Transverse colon (tissue), 4 donors: ENCODE measurements at regions not wholly inside any gene's neighbourhood (a gene's known extent, or its start where the extent isn't known, plus 50 kb on each side); places are given as distances from the start of the nearest gene placed in this dataset.

Experiments used
- DNase-seq: peaks from one replicate; pipeline ENCODE4 v3.0.0-alpha.2; 2019
- H3K27ac ChIP-seq, 4 donors: fragments of 200-600 bp; sonication (generic); 2 replicates each; pipeline ENCODE4 v1.5.1; 2016 to 2018; ENCODE audit warnings: inconsistent platforms in 4 of 4
- H3K27me3 ChIP-seq: fragments of 200-600 bp; sonication (generic); 2 replicates; pipeline ENCODE4 v1.5.1; 2017; ENCODE audit warnings: inconsistent platforms
- H3K36me3 ChIP-seq, 4 donors: fragments of 200-600 bp; sonication (generic); 2 replicates each; pipeline ENCODE4 v1.5.1; 2017 to 2019; ENCODE audit warnings: inconsistent platforms in 4 of 4
- H3K4me1 ChIP-seq, 4 donors: fragments of 200-600 bp; sonication (generic); 2 replicates each; pipeline ENCODE4 v1.5.1; 2017 to 2020; ENCODE audit warnings: inconsistent platforms in 4 of 4
- H3K4me3 ChIP-seq, 4 donors: fragments of 200-600 bp; sonication (generic); 1 replicate in 1 of 4; 2 replicates in 3 of 4; pipeline versions ENCODE4 v1.5.1 to v1.6.1; 2017 to 2019; ENCODE audit warnings: inconsistent platforms in 4 of 4
- H3K9me3 ChIP-seq, 2 donors: fragments of 200-600 bp; sonication (generic); 2 replicates each; pipeline ENCODE4 v1.5.1; 2017 to 2019; ENCODE audit warnings: inconsistent platforms in 2 of 2
- EP300 ChIP-seq: sonication (generic); formaldehyde crosslinking; IDR thresholded peaks from one replicate; pipeline ENCODE4 v1.6.1; 2017; ENCODE audit warnings: antibody characterized with exemption, low read depth
- POLR2A ChIP-seq: fragments of 450-650 bp; IDR thresholded peaks from one replicate; pipeline ENCODE4 v1.6.1; 2016; ENCODE audit warnings: antibody characterized with exemption, mild to moderate bottlenecking, moderate library complexity
- POLR2AphosphoS5 ChIP-seq, 3 donors: sonication (generic); formaldehyde crosslinking; IDR thresholded peaks; one replicate each; pipeline ENCODE4 v1.6.1; 2016; ENCODE audit warnings: antibody characterized with exemption in 3 of 3
- WGBS, 2 donors: methylation state at CpG; one replicate each; pipeline ENCODE4 v1.1.5; 2018; ENCODE audit warnings: low coverage in 1 of 2; 5-methylcytosine and 5-hydroxymethylcytosine counted together
- in situ Hi-C, 4 donors: fragments of 200-750 bp; cut with MboI; loops; one replicate each; pipeline versions ENCODE4 v1.15.0 to v1.15.1; 2017; ENCODE audit warnings: low sequenced_read_pairs in 3 of 4, low pct_ligation_motif_present in 1 of 4, low pct_unique_long_range_greater_than_20kb in 1 of 4
- intact Hi-C: fragments of 100-400 bp; cut with DNase I; formaldehyde crosslinking; loops from one replicate; pipeline ENCODE4 v1.15.1; 2023; ENCODE audit warnings: low total_unique reads
- TF ChIP-seq, protein P1 (sequence below), 5 experiments: fragments of 200-600 bp in 3 of 5; fragments of 450-650 bp in 2 of 5; sonication (generic) in 3 of 5; IDR thresholded peaks; 1 replicate in 2 of 5; 2 replicates in 3 of 5; pipeline ENCODE4 v1.5.1; 2016 to 2017; ENCODE audit warnings: antibody characterized with exemption in 5 of 5, inconsistent platforms in 3 of 5, mild to moderate bottlenecking in 2 of 5, moderate library complexity in 1 of 5

DNA sequence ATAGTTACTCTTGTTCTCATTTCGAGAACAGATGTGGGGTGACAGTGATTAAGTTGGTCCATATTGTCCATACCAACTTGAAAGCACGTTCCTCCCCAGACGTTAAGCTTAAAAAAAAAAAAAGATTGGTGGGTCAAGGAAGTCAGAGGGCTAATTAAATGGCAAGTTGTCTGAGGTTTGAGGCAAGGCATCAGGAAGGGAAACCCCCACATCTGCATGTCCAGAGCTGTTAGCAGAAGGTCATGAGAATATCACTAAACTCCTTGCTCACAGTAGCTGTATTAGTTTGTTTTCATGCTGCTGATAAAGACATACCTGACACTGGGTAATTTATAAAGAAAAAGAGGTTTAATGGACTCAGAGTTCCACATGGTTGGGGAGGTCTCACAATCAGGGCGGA, 415.6 kb upstream of the FZD8 start:
- Histone ChIP-seq H3K4me1 (no peaks in the 10 kb centered on the region), H3K27me3 (no peaks in the 10 kb centered on the region), H3K36me3 (no peaks in the 10 kb centered on the region), H3K9me3 (no peaks in the 10 kb centered on the region), H3K4me3 (no peak overlapping the region), H3K27ac (no peak overlapping the region)
- WGBS, 2 donors: 73 to 92% methylated on average over 4 of the region's 4 CpGs
- TF ChIP-seq POLR2A (no peak), EP300 (no peak), POLR2AphosphoS5 (IDR thresholded peaks at IDR 0.05) (no peak)
- TF ChIP-seq, protein P1, sequence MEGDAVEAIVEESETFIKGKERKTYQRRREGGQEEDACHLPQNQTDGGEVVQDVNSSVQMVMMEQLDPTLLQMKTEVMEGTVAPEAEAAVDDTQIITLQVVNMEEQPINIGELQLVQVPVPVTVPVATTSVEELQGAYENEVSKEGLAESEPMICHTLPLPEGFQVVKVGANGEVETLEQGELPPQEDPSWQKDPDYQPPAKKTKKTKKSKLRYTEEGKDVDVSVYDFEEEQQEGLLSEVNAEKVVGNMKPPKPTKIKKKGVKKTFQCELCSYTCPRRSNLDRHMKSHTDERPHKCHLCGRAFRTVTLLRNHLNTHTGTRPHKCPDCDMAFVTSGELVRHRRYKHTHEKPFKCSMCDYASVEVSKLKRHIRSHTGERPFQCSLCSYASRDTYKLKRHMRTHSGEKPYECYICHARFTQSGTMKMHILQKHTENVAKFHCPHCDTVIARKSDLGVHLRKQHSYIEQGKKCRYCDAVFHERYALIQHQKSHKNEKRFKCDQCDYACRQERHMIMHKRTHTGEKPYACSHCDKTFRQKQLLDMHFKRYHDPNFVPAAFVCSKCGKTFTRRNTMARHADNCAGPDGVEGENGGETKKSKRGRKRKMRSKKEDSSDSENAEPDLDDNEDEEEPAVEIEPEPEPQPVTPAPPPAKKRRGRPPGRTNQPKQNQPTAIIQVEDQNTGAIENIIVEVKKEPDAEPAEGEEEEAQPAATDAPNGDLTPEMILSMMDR (IDR thresholded peaks at IDR 0.05): no peak
- no peak for DNase-seq
- in situ Hi-C loops: loop anchor here in 1 of 4 donors (25.0 kb wide), 1 partner anchor 130 kb away; no protein-coding TSS in a partner anchor
- intact Hi-C loops: no loop called here

DNA sequence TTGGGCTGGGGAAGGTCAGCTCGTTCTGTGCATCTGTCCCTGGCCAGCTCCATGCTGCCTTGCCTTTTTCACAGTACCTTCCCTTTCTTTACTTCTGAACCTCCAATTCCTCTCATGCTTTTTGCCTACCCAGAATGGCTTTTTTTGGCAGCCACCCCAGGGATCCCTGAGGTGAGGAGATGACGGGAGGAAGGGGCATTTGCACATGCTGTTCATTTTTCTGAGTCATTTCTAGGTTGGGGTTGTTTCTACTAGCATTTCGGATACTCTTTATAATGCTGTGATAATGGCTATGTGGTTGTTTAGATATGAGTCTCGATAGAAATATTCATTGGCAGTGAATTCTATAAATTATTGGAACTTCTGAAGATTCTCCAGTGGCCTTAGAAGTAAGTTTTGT, 415.1 kb upstream of the FZD8 start:
- TF ChIP-seq, protein P1 (IDR thresholded peaks at IDR 0.05): no peak
- TF ChIP-seq POLR2AphosphoS5 (IDR thresholded peaks at IDR 0.05) (no peak), EP300 (no peak), POLR2A (no peak)
- Histone ChIP-seq H3K27ac (no peak overlapping the region), H3K27me3 (no peaks in the 10 kb centered on the region), H3K36me3 (no peaks in the 10 kb centered on the region), H3K4me3 (no peak overlapping the region), H3K9me3 (no peaks in the 10 kb centered on the region), H3K4me1 (no peaks in the 10 kb centered on the region)
- WGBS, 2 donors: 64 to 72% methylated on average over 3 to 4 of the region's 4 CpGs
- no peak for DNase-seq
- intact Hi-C loops (no loop called here), in situ Hi-C loops (loop anchor here in 1 of 4 donors (25.0 kb wide), 1 partner anchor 130 kb away; no protein-coding TSS in a partner anchor)

DNA sequence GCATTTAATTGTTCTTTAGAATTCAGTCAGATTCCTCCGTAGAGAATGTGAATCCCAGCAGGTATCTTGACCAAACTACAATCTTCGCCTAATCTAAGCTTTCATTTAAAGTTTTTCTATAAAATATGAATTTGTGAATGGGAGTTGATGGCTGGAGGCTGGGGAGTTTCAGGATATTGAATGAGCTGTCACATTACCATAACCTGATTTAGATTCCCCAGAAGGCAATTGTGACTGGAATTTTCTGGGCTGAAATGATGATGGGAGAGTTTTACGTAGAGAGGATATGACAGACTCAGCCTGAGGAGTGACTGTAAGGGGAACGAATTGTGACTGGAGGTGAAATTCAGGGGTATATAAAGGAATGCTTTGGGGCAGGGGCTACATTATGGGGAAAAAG, 411.7 kb upstream of the FZD8 start:
- no peaks in the 10 kb centered on the region for H3K27me3 ChIP-seq
- TF ChIP-seq POLR2A (no peak), EP300 (no peak), POLR2AphosphoS5 (IDR thresholded peaks at IDR 0.05) (no peak)
- TF ChIP-seq, protein P1 (IDR thresholded peaks at IDR 0.05): no peak
- no peak for DNase-seq
- in situ Hi-C loops: loop anchor here in 1 of 4 donors (25.0 kb wide), 1 partner anchor 134 kb away; no protein-coding TSS in a partner anchor
- H3K36me3 ChIP-seq: no peaks in the 10 kb centered on the region
- H3K9me3 ChIP-seq: no peaks in the 10 kb centered on the region
- no peak overlapping the region for H3K4me3 ChIP-seq
- no peaks in the 10 kb centered on the region for H3K4me1 ChIP-seq
- WGBS, 2 donors: 84 to 94% methylated on average over 4 of the region's 4 CpGs
- no peak overlapping the region for H3K27ac ChIP-seq
- intact Hi-C loops: no loop called here

DNA sequence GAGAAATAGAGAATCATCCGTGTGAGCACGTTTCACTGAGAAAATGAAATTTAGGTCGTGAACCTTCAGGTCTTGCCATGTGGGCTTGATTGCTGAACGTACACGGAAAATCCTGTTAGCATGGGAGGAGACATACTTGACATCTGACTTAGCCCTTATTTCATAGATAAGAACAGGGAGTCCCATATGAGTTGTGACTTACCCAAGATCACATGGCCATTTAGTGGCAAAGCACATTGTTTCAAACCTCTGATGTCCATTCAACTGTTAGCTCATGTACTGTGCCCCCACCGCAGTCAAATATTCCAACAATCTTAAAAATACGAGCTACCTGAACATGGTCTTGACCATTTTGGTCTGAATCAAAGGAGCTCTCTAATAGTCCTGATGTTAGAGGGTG, 411.2 kb upstream of the FZD8 start:
- Histone ChIP-seq H3K27ac (no peak overlapping the region), H3K9me3 (no peaks in the 10 kb centered on the region), H3K27me3 (no peaks in the 10 kb centered on the region), H3K4me1 (no peaks in the 10 kb centered on the region), H3K36me3 (no peaks in the 10 kb centered on the region), H3K4me3 (no peak overlapping the region)
- no peak for DNase-seq
- TF ChIP-seq, protein P1 (IDR thresholded peaks at IDR 0.05): no peak
- no peak for TF ChIP-seq EP300
- TF ChIP-seq POLR2AphosphoS5 (IDR thresholded peaks at IDR 0.05): no peak
- TF ChIP-seq POLR2A: no peak
- intact Hi-C loops (no loop called here), in situ Hi-C loops (loop anchor here in 1 of 4 donors (25.0 kb wide), 1 partner anchor 134 kb away; no protein-coding TSS in a partner anchor)
- WGBS, 2 donors: 78 to 90% methylated on average over 6 to 7 of the region's 7 CpGs
